Neural crest cell (in vitro differentiated cells): ENCODE measurements at regions not wholly inside any gene's neighbourhood (a gene's known extent, or its start where the extent isn't known, plus 50 kb on each side); places are given as distances from the start of the nearest gene placed in this dataset.

Experiments used
- DNase-seq: peaks from one replicate; pipeline ENCODE4 v3.0.0; 2021; ENCODE audit warnings: low read depth, mixed read lengths, low spot score
- H3K27ac Mint-ChIP-seq: one replicate; pipeline ENCODE4 v1.8.0; 2021; ENCODE audit warnings: mild to moderate bottlenecking, mixed read lengths; ENCODE audit not compliant: unreplicated experiment
- H3K27me3 Mint-ChIP-seq: 2 replicates; pipeline ENCODE4 v1.8.0; 2021; ENCODE audit warnings: low read depth, mild to moderate bottlenecking, mixed read lengths
- H3K36me3 Mint-ChIP-seq: 2 replicates; pipeline ENCODE4 v1.8.0; 2021; ENCODE audit warnings: low read depth, mild to moderate bottlenecking, mixed read lengths
- H3K4me1 Mint-ChIP-seq: 2 replicates; pipeline ENCODE4 v1.8.0; 2021; ENCODE audit warnings: mixed read lengths
- H3K4me3 Mint-ChIP-seq: one replicate; pipeline ENCODE4 v1.8.0; 2021; ENCODE audit warnings: mild to moderate bottlenecking, mixed read lengths
- H3K9me3 Mint-ChIP-seq: 2 replicates; pipeline ENCODE4 v1.8.0; 2021; ENCODE audit warnings: mixed read lengths
- CTCF ChIP-seq: fragments of 200-600 bp; sonication (generic); conservative IDR thresholded peaks from 2 replicates; pipeline ENCODE4 v1.5.0; 2021; ENCODE audit warnings: antibody characterized with exemption, mild to moderate bottlenecking

- Mint-ChIP-seq H3K9me3 (peaks cover 6% of the 10 kb centered on the region), H3K27me3 (no peaks in the 10 kb centered on the region)
- TF ChIP-seq CTCF, result no peak
Measured at GRCh38 chrX:38988301-38988700, 187.0 kb downstream of the MID1IP1 start.

GRCh38 chrX:38989076-38989475 lies 187.8 kb downstream of the MID1IP1 start:
- Mint-ChIP-seq H3K4me3 (no peak overlapping the region), H3K27me3 (no peaks in the 10 kb centered on the region), H3K27ac (no peak overlapping the region), H3K9me3 (peaks cover 6% of the 10 kb centered on the region), H3K36me3 (no peaks in the 10 kb centered on the region), H3K4me1 (peaks cover 4% of the 10 kb centered on the region)
- DNase-seq, result no peak
- no peak for TF ChIP-seq CTCF

More at GRCh38 chrX:38988301-38988700, 187.0 kb downstream of the MID1IP1 start:
- Mint-ChIP-seq H3K4me3 (no peak overlapping the region), H3K4me1 (peaks cover 4% of the 10 kb centered on the region), H3K27ac (no peak overlapping the region), H3K36me3 (no peaks in the 10 kb centered on the region)
- DNase-seq, result no peak

GRCh38 chrX:38991656-38992440 lies 190.6 kb downstream of the MID1IP1 start:
- H3K27me3 Mint-ChIP-seq, result no peaks in the 10 kb centered on the region
- DNase-seq, result no peak
- peaks cover 4% of the 10 kb centered on the region for H3K4me1 Mint-ChIP-seq
- TF ChIP-seq CTCF, result no peak
- no peak overlapping the region for H3K27ac Mint-ChIP-seq
- H3K9me3 Mint-ChIP-seq, result peaks cover 10% of the 10 kb centered on the region
- peaks cover 2% of the 10 kb centered on the region for H3K36me3 Mint-ChIP-seq
- no peak overlapping the region for H3K4me3 Mint-ChIP-seq

GRCh38 chrX:38992441-38993096 lies 191.3 kb downstream of the MID1IP1 start:
- H3K9me3 Mint-ChIP-seq, result peaks cover 10% of the 10 kb centered on the region
- H3K27me3 Mint-ChIP-seq, result no peaks in the 10 kb centered on the region
- no peak for DNase-seq

GRCh38 chrX:38993500-38993899 lies 192.2 kb downstream of the MID1IP1 start:
- peaks cover 2% of the 10 kb centered on the region for H3K36me3 Mint-ChIP-seq
- no peak for DNase-seq
- TF ChIP-seq CTCF, result no peak
- no peak overlapping the region for H3K4me3 Mint-ChIP-seq
- no peaks in the 10 kb centered on the region for H3K27me3 Mint-ChIP-seq
- peaks cover 4% of the 10 kb centered on the region for H3K4me1 Mint-ChIP-seq
- no peak overlapping the region for H3K27ac Mint-ChIP-seq
- peaks cover 10% of the 10 kb centered on the region for H3K9me3 Mint-ChIP-seq

More at GRCh38 chrX:38992441-38993096, 191.3 kb downstream of the MID1IP1 start:
- peaks cover 2% of the 10 kb centered on the region for H3K36me3 Mint-ChIP-seq
- no peak for TF ChIP-seq CTCF
- H3K27ac Mint-ChIP-seq, result peak overlapping the region; percentile 24
- H3K4me1 Mint-ChIP-seq, result peaks cover 4% of the 10 kb centered on the region
- no peak overlapping the region for H3K4me3 Mint-ChIP-seq
